ENCODE measurements at regions not wholly inside any gene's neighbourhood (a gene's known extent, or its start where the extent isn't known, plus 50 kb on each side); places are given as distances from the start of the nearest gene placed in this dataset.

- no peak for TF ChIP-seq ZNF830 (tag by site-specific recombination; IDR thresholded peaks at IDR 0.05; ENCODE audit: low read depth)
- TF ChIP-seq TRIM28 (IDR thresholded peaks at IDR 0.05; ENCODE audit: borderline replicate concordance, low read length): no peak
- no peak for TF ChIP-seq ZNF350 (tag by site-specific recombination; IDR thresholded peaks at IDR 0.05)
- no peak for TF ChIP-seq ZNF658 (tag by site-specific recombination; IDR thresholded peaks at IDR 0.05)
- TF ChIP-seq ZNF23 (tag by site-specific recombination; IDR thresholded peaks at IDR 0.05; ENCODE audit: borderline replicate concordance): no peak
- no peak for TF ChIP-seq CTCF (tag by site-specific recombination; IDR thresholded peaks at IDR 0.05)
- TF ChIP-seq ZBTB44 (tag by site-specific recombination; IDR thresholded peaks at IDR 0.05): no peak
- no peak for TF ChIP-seq YY1 (tag by site-specific recombination; IDR thresholded peaks at IDR 0.05)
- TF ChIP-seq INSM2 (tag by site-specific recombination; IDR thresholded peaks at IDR 0.05): no peak
- no peak for TF ChIP-seq PATZ1 (tag by site-specific recombination; IDR thresholded peaks at IDR 0.05)
- no peak for TF ChIP-seq KLF10 (tag by site-specific recombination; IDR thresholded peaks at IDR 0.05)
- no peak for TF ChIP-seq ZNF121 (tag by site-specific recombination; IDR thresholded peaks at IDR 0.05)
Observed at GRCh38 chr4:188287169-188287894, 148.1 kb downstream of the TRIML1 start.
